Fibroblast of lung (primary cell): ENCODE measurements at regions not wholly inside any gene's neighbourhood (a gene's known extent, or its start where the extent isn't known, plus 50 kb on each side); places are given as distances from the start of the nearest gene placed in this dataset.

Experiments used
- DNase-seq, 2 donors: peaks; one replicate each; pipeline versions ENCODE4 v3.0.0 to v3.0.0-alpha.2; 2010; ENCODE audit warnings: low read depth in 2 of 2
- H2AFZ ChIP-seq: 2 replicates; pipeline ENCODE4 v1.5.1; 2012; ENCODE audit warnings: low read length, control low read depth, inconsistent platforms
- H3K27ac ChIP-seq: 2 replicates; pipeline ENCODE4 v1.5.1; 2011; ENCODE audit warnings: low read length, control low read depth; ENCODE audit not compliant: insufficient read depth
- H3K27me3 ChIP-seq: 2 replicates; pipeline ENCODE4 v1.5.1; 2011; ENCODE audit warnings: mild to moderate bottlenecking, low read length; ENCODE audit not compliant: control insufficient read depth, insufficient read depth
- H3K36me3 ChIP-seq: 2 replicates; pipeline ENCODE4 v1.5.1; 2011; ENCODE audit warnings: low read length; ENCODE audit not compliant: control insufficient read depth, insufficient read depth
- H3K4me1 ChIP-seq: 2 replicates; pipeline ENCODE4 v1.5.1; 2011; ENCODE audit warnings: low read length; ENCODE audit not compliant: control insufficient read depth, insufficient read depth; ENCODE audit errors: extremely low read depth
- H3K4me2 ChIP-seq: 2 replicates; pipeline ENCODE4 v1.5.1; 2011; ENCODE audit warnings: low read length, control low read depth; ENCODE audit not compliant: insufficient read depth; ENCODE audit errors: extremely low read depth
- H3K4me3 ChIP-seq, 4 experiments: fragments of 200-600 bp in 1 of 4; sonication (generic) in 1 of 4; replicated peaks in 1 of 4; 2 replicates each; pipeline ENCODE4 v1.5.1; 2011 to 2016; ENCODE audit warnings: low read length in 4 of 4, low read depth in 3 of 4, mild to moderate bottlenecking in 3 of 4, control low read depth in 2 of 4, inconsistent platforms in 1 of 4, mixed read lengths in 1 of 4; ENCODE audit not compliant: insufficient read depth in 1 of 4; ENCODE audit errors: control extremely low read depth in 1 of 4
- H3K79me2 ChIP-seq: 2 replicates; pipeline ENCODE4 v1.5.1; 2012; ENCODE audit warnings: mild to moderate bottlenecking, low read length, inconsistent platforms; ENCODE audit not compliant: control insufficient read depth, insufficient read depth
- H3K9ac ChIP-seq: 2 replicates; pipeline ENCODE4 v1.5.1; 2011; ENCODE audit warnings: mild to moderate bottlenecking, low read length, control low read depth; ENCODE audit not compliant: insufficient read depth
- H3K9me3 ChIP-seq: 2 replicates; pipeline ENCODE4 v1.5.1; 2012; ENCODE audit warnings: low read depth, low read length; ENCODE audit not compliant: control insufficient read depth, insufficient read depth
- H4K20me1 ChIP-seq: 2 replicates; pipeline ENCODE4 v1.5.1; 2011; ENCODE audit warnings: low read length; ENCODE audit not compliant: control insufficient read depth, insufficient read depth; ENCODE audit errors: extremely low read depth
- EZH2 ChIP-seq: IDR thresholded peaks from 2 replicates; pipeline ENCODE4 v1.5.1; 2012; ENCODE audit warnings: low read length, control low read depth, mild to moderate bottlenecking; ENCODE audit errors: missing control alignments
- TF ChIP-seq, protein P1 (sequence below), 2 donors: IDR thresholded peaks in 1 of 2; conservative IDR thresholded peaks in 1 of 2; 1 replicate in 1 of 2; 2 replicates in 1 of 2; pipeline ENCODE4 v1.5.1; 2011 to 2012; ENCODE audit warnings: low read length in 2 of 2, control low read depth in 1 of 2, inconsistent platforms in 1 of 2, low read depth in 1 of 2, mild to moderate bottlenecking in 1 of 2

DNA sequence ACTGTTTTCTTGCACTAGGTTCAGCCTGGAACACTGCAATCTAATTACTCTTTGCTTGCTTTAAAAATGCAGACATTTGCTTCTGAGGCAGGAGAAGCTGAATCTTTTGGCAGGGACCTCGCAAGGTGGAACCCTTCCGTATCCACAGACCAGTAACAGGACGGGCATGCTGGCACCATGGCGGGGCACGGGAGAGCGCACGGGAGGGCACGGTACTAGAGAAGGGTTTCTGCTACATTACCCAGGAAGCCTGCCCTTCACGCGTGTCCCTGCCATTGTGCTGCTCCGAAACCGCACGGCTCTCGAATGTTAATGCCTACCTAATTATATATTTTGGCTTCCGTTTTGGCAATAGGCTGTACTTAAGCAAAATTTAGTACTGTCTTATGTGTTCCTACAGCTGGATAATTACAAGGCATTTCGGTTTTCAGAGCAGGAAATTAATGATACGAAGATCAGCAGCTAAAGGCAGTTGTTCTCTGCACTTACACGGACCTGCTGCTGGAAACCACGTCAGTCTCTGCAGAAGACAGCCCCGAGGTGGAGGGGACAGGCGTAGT is 430.4 kb downstream of the IRS2 start:
- no peaks in the 10 kb centered on the region for H3K27me3 ChIP-seq
- no peaks in the 10 kb centered on the region for H3K4me1 ChIP-seq
- DNase-seq = no peak
- H4K20me1 ChIP-seq = no peaks in the 10 kb centered on the region
- H3K9ac ChIP-seq = no peak overlapping the region
- no peaks in the 10 kb centered on the region for H3K36me3 ChIP-seq
- no peak overlapping the region for H3K4me3 ChIP-seq
- H3K4me2 ChIP-seq = no peak overlapping the region
- no peaks in the 10 kb centered on the region for H3K79me2 ChIP-seq
- H3K9me3 ChIP-seq = no peaks in the 10 kb centered on the region
- H2AFZ ChIP-seq = no peak overlapping the region
- no peak for TF ChIP-seq EZH2
- TF ChIP-seq, protein P1, sequence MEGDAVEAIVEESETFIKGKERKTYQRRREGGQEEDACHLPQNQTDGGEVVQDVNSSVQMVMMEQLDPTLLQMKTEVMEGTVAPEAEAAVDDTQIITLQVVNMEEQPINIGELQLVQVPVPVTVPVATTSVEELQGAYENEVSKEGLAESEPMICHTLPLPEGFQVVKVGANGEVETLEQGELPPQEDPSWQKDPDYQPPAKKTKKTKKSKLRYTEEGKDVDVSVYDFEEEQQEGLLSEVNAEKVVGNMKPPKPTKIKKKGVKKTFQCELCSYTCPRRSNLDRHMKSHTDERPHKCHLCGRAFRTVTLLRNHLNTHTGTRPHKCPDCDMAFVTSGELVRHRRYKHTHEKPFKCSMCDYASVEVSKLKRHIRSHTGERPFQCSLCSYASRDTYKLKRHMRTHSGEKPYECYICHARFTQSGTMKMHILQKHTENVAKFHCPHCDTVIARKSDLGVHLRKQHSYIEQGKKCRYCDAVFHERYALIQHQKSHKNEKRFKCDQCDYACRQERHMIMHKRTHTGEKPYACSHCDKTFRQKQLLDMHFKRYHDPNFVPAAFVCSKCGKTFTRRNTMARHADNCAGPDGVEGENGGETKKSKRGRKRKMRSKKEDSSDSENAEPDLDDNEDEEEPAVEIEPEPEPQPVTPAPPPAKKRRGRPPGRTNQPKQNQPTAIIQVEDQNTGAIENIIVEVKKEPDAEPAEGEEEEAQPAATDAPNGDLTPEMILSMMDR (conservative IDR thresholded peaks at IDR 0.05 in 1 of 2, IDR thresholded peaks at IDR 0.05 in 1 of 2; ENCODE audit: low read depth in 1 of 2, low read length in 2 of 2) = no peak
- H3K27ac ChIP-seq = no peak overlapping the region

DNA sequence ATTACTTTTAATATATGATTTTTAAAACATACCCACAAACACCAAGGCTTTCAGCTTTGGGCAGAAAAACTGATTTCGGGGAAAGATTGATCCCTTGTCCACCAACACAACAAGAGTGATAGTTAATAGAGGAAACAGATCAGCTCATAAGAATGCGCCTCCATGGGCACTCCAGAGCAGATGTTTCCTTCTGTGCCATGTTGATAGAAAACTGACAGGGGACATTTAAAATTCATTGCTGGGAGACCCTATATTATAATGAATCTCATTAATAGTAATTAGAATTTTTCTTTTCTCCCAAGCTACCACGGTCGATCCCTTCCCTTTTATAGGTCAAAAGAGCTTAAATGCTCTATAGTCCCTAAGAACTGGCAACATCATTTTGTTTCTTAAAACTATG is 431.2 kb downstream of the IRS2 start:
- TF ChIP-seq EZH2 = no peak
- TF ChIP-seq, protein P1 (conservative IDR thresholded peaks at IDR 0.05 in 1 of 2, IDR thresholded peaks at IDR 0.05 in 1 of 2; ENCODE audit: low read depth in 1 of 2, low read length in 2 of 2) = no peak
- Histone ChIP-seq H3K27ac (no peak overlapping the region), H3K4me1 (no peaks in the 10 kb centered on the region), H2AFZ (no peak overlapping the region), H4K20me1 (no peaks in the 10 kb centered on the region), H3K9ac (no peak overlapping the region), H3K4me2 (no peak overlapping the region), H3K36me3 (no peaks in the 10 kb centered on the region), H3K79me2 (no peaks in the 10 kb centered on the region), H3K27me3 (no peaks in the 10 kb centered on the region), H3K9me3 (no peaks in the 10 kb centered on the region), H3K4me3 (no peak overlapping the region)
- DNase-seq = no peak

DNA sequence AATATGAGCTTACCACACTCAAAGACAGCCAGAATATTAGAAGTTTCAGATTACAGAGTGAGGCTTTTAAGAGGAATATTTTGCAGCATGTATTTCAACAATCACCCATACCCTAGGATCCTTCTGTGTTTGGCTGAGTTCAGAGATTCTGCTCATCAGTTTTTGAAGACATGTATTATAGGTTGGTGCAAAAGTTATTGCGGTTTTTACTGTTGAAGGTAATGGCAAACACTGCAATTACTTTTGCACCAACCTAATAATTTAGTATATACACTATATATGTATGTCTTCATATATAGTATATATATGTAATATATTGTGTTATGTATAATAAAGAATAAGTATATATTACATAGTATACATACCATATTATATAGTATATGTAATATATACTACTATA is 435.1 kb downstream of the IRS2 start:
- H2AFZ ChIP-seq = no peak overlapping the region
- TF ChIP-seq, protein P1 (conservative IDR thresholded peaks at IDR 0.05 in 1 of 2, IDR thresholded peaks at IDR 0.05 in 1 of 2; ENCODE audit: low read depth in 1 of 2, low read length in 2 of 2) = no peak
- no peak for TF ChIP-seq EZH2
- no peak overlapping the region for H3K4me3 ChIP-seq
- H3K9me3 ChIP-seq = no peaks in the 10 kb centered on the region
- H4K20me1 ChIP-seq = no peaks in the 10 kb centered on the region
- peaks cover 2% of the 10 kb centered on the region for H3K4me1 ChIP-seq
- H3K79me2 ChIP-seq = no peaks in the 10 kb centered on the region
- no peak overlapping the region for H3K9ac ChIP-seq
- H3K36me3 ChIP-seq = no peaks in the 10 kb centered on the region
- H3K27ac ChIP-seq = no peak overlapping the region
- no peak overlapping the region for H3K4me2 ChIP-seq
- no peaks in the 10 kb centered on the region for H3K27me3 ChIP-seq
- no peak for DNase-seq
